ENCODE measurements at regions not wholly inside any gene's neighbourhood (a gene's known extent, or its start where the extent isn't known, plus 50 kb on each side); places are given as distances from the start of the nearest gene placed in this dataset.

DNA sequence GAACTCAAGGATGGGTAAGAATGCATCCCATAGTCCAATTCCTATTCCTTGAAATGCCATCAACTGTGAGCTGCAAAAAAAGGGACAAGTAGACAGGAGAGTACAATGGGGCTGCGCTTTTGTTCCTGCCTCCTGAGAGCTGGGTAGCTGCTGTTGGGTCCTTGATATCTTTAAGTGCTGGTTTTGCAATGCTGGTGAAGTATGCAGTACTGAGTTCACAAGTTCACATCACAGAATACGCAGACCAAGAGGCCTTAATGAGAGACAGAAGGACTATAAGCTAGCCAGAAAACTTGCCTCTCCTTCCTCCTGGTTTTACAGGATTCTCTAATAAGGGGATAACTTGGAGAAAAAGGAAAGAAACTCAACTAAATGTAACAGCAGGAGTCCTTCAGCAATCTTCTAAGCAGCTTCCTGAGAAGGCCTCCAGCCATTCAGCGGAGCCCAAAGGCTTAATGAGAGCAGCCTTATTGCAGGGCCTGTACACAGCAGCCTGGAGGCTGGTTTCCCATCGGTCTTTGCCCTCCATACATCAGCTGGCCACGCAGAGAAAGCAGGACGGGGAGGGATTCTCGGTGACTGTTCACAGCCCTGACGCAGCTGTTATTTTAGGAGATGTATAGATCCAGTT is 293.1 kb downstream of the CDCA7 start:
- TF ChIP-seq POLR2AphosphoS5 (IDR thresholded peaks at IDR 0.05; ENCODE audit: low read depth, low read length) (no peak), POLR2A (IDR thresholded peaks at IDR 0.05; ENCODE audit: low read depth, low read length) (no peak)

Data from GM12892 (cell line).